HG02840 (cell line): ENCODE measurements at regions not wholly inside any gene's neighbourhood (a gene's known extent, or its start where the extent isn't known, plus 50 kb on each side); places are given as distances from the start of the nearest gene placed in this dataset.

Source experiments
- ATAC-seq: cut with Tn5 transposase; IDR thresholded peaks from one replicate; pipeline ENCODE4 v1.9.1; 2021; ENCODE audit warnings: mild to moderate bottlenecking, moderate library complexity, moderate number of reproducible peaks; ENCODE audit not compliant: unreplicated experiment, low FRiP score

DNA sequence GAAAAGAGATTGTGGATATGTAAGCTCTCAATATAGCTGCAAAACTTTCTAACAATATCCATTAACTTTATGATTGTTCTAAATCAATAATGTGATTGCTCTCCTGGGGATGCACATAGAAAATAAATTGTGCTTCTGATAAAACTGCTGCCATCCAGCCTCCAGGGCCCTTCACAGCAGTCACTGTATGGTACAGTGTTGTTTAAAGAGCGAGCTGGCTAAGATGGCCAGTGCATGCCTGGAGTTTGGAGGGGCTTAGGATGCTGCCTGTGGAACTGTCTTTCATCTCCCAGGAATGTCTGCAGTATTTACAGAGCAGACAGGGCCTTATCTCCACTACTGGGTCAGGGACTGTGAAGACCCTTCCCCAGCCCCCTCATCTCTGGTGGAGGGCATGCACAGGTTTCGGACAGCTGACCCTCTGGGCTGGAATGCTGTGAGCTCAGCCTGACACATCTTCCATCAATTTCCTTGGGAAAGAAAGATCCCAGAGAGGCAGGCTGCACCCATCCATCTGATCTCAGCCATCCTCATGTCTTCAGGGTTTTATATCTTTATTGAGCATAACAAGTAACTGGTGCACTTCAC, 137.0 kb downstream of the PLPP3 start:
- ATAC-seq, result no peak

DNA sequence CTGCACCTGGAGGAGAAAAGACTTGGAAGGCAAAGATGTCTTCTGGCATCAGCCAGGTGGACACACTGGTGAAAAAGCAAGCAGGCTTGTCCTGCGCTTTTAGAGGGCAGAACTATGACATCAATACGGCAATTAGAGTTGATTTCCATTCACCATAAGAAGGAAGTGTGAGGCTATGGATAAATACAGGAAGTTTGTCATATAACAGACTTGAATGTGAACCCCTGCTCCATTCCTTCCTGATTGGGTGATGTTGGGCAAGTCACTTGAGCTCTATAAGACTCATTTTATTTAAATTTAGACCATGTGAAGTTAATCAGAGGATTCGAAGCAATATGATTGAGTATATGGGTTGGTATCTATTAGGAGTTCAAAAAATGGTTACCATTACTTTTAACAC, 137.8 kb downstream of the PLPP3 start:
- ATAC-seq, result no peak

DNA sequence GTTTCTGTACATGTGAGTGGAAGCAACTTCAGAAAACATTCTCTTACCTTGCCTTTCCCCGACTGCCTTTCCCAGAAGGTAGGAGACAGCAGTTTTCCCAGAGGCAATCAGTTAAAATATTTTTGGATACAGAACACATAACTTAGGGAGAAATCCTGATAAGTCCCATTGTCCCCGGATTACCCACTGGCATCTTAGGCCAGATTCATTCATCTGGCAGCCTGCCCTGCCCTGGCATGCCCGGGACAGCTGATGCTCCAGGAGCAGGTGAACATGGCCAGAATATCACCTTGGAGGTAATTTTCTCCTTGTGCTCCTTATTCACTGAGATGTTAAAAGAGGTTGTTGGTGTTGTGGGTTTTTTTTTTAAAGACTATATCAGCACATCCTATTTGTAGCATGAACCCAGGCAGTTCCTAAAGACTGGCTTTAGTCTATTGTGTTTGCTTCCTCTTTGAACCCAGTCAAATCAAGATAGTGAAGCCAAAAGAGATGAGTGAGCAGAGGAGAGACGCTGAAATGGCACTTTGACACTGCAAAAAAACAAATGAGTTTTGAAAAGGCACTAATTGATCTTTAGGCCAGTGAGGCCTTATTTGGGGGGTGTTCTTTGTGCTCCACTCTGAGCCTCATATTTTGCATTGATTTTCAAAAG, 139.6 kb downstream of the PLPP3 start:
- no peak for ATAC-seq

DNA sequence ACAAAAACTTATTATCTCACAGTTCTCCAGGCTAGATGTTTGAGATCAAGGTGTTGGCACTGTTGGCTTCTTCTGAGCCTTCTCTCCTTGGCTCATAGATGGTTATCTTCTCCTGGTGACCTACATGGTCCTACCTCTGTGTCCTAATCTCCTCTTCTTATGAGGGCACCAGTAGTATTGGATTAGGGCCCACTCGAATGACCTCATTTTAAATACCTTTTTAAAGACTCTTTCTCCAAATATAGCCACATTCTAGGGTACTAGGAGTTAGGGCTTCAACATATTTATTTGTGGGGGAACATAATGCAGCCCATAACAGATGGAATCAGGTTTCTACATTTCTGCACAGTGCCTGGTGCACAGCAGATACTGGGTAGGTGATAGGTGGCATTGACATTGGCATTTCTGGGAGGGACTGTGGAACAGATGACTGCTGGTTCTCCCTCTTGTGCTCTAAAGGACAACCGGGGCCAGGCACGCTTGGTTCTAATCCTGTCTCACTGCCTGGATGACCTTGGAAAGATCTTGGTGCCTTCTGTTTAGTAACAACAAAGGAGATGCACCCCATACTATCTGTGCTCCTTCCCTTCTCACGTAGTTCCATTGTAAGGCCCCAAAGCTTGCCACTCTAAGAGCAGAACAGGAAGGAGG, 140.3 kb downstream of the PLPP3 start:
- no peak for ATAC-seq

DNA sequence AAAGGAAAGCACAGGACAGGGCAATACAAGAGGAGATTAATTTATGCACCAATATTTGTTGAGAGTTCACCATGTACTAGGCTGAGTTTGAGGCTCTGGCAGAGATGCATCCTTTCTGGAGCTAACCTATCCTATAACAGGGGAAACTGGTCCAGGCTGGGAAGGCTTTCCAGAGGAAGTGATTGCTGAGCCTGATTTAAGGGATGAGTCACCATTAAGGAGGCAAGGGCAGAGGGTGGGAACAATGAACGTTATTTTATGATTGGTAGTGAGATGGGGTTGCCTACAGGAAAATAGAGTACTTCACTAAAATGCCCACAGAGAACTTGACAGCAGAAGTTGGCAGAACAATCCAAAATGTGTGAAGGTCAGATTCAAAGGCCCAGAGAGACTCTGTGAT, 141.4 kb downstream of the PLPP3 start:
- ATAC-seq, result no peak

DNA sequence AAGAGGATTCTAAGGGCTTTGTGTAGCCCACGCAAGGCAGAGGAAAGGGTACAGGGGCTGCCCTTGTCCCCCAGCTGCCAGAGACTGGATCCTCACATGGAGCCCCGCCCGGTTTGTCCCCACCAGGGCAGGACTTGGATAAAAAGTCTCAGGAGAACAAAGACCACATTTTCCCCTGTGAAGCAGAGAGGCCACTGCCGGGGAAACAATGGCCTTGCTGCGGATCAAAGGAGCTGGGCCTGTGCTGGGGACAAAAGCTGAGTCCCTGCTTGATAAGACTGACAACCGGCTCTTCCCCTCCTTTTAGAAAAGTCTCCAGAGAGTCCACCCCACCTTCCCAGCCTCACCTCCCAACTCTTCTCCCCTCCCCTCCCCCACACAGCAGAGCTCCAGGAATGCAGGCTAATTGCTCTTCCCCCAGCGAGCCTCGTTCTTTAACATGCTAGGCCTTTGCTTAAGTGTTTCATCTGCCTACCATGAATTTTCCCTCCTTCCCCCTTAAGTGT, 142.4 kb downstream of the PLPP3 start:
- no peak for ATAC-seq

DNA sequence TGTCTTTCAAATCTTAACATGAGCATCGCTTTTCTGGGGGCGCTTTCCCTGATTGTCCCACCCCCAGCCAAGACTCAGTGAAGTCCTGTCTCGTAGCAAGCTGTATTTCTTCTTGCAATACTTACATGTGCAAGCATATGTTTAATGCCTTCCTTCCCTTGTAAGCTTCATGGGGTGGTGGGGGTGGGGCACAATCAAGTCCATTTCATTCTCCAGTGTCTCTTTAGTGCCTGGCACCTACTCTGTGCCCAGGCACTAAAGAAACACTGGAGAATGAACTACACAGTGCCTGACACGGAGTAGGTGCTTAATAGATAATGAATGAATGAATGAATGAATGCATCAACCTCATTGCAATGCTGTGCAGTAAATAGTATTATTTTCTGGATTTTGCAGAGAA, 143.1 kb downstream of the PLPP3 start:
- ATAC-seq, result no peak

DNA sequence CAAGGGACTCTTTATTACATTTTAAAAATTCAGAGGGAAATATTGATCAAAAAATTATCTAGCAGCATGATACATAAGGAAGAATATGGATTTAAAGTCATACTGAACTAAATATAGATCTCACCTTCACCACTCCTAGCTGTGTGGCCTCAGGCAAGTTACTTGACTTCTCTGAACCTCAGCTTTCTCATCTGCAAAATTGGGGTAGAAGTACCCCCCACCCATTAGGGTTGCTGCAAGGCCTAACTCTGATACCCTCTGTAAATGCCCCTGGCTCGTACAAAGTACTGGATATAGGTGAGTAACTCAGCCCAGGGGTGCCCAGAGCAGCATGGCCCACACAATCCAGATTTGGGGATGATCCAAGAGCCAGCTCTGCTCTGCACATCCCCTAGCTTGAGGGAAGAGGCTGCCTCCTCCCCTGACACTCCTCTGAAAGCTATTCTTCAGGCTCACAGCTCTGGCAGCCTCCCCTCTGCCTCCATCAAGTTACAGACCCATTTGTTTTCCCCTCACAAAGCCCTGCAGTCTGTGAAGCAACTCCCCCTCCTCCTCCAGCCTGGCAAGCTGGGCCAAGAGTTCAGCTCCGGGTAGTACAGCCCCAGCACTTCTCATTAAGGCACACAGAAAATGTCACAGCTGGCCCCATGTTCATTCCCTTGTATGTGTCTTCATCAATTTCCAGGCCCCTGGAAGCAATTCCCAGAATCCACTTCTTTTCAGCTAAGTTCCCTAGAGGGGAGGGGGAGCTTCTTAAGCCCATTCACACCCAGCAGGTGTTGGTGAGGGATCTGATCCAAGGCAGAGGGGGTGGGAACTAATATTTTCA, 143.7 kb downstream of the PLPP3 start:
- ATAC-seq, result no peak

DNA sequence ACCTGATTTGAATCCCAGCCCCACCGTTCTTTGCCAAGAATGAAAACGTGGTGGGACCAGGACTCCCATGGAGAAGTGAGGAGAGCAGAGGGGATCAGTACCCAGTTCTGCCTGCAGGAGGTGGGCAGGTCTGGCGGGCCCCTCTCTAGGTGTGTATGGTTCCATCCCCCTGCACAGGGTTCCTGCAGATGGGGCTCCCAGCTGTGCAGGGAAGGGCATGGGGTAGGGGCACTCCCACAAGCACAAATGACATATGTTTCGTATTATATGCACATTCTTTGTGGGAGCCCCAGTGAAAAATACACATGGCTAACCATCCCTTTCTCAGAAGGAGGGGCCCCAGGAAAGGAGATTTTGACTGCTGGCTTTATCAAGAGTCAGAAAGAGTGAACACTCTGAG, 144.6 kb downstream of the PLPP3 start:
- ATAC-seq, result no peak

DNA sequence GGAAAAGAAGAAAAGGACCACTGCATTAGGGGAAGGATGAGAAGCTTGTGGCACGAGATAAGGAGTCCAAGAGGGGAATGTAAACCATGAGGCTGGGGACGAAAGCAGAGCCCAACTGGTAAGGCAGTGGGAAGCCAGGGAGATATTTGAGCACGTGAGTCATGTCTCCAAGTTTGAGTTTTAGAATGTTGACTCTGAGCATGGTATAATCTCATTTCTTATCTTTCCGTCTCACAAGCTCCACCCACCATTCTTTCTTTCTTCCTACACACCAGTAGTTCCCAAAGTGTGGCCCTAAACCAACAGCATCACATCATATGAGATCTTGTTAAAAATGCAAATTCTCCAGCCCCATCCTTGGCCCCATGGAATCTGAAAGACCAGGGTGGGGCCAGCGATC, 145.3 kb downstream of the PLPP3 start:
- ATAC-seq, result no peak

DNA sequence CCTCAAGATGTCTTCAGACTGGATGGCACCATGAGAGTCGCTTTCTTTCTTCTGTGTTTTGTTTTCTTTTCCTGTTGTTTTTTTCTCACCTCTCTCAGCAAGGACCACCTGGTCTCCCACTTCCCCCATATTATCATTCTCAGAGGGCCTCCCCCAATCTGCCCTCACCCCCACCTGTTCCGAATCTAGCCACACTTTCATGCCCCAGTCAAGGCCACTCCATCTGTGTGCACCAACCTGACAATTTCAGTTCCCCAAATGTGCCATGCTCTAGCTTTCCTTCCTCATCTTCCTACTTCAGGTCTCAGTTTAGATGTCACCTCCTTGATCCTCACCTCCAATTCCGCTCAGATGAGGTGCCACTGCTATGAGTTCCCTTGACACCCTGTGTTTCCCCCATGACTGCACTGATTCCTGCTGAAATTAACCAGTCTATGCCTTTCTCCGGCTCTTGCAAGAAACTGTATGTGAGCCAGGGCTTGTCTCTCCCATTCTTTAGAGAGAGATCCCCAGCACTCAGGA, 146.2 kb downstream of the PLPP3 start:
- ATAC-seq, result no peak

DNA sequence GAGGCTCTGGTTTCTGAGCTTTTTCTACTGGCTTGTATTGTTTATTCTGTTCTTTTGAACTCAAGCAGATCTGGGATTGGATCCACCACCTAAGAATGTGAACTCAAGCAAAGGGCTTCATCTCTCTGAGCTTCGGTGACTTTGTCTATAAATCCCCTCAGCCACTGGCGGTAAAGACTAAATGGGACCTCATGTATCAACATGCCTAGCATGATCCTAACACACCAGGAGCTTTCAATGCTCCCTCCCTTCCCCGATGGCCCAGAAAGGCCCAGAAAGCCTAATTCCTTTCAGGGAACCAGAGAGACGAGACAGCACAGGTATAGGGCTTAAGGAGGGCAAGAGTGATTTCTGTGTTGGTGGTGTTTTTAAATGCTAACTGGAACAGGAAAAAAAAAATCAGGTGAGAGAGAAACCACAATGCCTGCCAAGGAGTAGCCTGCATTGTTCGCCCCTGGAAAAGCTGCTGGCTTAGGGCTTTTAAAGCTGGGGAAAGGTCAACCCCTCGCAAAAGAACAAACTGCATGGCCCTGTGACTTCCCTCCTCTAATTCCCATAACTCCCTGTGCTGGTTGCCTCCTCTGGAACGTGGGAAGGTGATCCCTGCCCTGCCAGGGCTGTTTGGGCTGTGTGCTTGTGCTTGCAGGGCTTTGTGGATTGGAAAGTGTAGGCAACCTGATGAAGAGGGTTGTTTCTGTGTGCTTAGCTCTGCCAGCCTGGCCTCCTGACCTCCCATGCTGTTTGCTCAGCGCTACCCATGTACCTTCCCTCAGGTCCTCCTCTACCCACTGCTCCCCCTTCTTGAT, 147.0 kb downstream of the PLPP3 start:
- no peak for ATAC-seq

DNA sequence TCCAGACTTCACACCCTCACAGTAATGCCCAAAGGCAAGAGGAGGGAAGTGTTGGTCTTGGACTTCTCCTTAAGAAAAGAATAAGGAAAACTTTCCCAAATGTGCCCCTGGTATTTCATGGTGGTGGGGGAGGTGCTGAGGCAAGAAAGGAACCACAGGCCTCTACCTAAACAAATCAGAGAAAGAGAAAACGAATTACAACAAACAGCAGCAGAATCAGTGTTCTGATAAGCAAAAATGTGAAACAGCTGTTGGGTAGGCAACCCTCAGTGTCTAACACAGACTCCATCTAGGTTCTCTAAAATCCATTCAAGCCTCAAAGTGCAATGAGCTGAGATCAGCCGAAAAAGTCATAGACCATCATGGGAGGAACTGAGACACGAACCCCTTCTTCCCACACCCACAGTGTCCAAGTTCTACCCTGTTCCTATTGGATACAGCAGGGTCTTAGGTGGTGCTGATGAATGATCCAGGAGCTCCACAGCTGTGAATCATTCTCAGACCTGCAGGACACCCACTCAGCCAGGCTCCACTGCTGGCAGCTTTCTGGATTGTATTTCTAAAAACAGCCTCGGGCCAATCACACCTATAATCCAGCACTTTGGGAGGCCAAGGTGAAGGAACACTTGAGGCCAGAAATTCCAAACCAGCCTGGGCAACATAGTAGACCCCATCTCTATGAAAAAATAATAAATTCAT, 149.1 kb downstream of the PLPP3 start:
- ATAC-seq, result no peak

DNA sequence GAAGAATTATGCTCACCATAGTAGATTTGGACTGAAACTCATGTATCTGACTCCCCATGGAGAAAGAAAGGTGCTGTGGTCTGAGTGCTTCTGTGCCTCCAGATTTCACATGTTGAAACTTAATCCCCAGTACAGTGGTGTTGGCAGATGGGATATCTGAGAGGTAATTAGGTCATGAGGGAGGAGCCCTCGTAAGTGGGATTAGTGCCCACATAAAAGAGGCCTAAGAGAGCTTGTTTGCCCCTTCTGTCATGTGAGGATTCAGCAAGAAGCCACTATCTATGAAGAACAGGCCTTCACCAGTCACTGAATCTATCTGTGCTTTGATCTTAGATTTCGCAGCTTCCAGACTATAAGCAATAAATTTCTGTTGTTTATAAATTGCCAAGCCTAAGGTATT, 150.1 kb downstream of the PLPP3 start:
- no peak for ATAC-seq

DNA sequence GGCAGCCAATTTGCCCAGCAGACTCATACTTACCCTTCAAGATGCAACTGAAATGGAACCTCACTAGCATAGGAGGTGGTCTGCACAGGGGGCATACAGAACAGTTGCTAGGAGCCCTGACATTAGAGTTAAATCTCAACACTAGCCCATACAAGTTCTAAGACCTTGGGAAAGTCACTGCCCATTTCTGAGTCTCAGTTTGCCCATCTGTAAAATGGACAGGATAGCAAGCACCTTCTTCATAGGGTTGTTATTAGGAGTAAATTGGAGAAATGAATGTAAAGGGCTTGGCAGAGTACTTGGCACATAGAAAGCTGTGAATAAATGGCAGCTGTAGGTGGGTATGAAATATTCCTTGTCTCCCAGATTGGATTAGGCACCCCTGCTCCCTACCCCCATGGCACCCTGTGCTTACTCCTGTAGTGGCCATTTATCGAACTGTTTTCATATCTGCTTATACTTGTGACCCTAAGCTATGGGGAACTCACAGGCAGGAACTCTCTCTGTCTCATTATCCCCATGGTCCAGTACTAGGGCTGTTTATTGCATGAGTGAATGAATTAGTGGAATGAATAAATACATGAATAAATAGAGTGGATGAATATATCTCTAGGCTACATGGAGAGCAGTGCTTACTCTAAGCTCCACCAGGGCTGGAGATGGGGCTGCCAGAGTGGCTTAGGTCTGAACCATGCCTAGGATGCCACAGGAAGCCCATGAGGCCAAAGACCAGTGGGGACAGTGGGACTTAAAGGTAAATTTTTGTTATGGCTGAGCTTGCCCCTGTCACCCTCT, 152.6 kb downstream of the PLPP3 start:
- ATAC-seq, result no peak

DNA sequence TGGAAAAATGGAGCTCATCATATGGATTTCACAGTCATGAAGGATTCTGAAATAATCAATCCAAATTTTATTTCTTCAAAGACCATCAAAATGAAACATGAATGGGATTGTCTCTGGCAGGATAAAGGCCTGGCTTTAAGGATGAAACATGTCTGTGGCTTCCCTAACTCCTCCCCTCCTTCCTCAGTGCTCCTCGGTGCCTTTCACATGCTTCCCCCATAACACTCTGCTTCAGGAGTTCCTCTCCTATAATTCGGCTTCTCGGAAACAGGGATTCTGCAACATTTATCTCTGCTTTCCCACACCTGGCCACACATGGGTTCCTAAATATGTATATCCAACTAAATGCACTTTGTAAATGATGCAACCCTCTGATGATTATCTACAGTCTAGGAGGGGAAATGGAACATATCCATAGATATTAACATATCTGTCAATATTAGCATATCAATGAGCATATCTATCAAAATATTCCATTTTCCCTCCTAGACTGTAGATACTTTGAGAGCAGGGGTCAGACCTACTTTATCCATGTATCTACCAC, 153.8 kb downstream of the PLPP3 start:
- no peak for ATAC-seq

DNA sequence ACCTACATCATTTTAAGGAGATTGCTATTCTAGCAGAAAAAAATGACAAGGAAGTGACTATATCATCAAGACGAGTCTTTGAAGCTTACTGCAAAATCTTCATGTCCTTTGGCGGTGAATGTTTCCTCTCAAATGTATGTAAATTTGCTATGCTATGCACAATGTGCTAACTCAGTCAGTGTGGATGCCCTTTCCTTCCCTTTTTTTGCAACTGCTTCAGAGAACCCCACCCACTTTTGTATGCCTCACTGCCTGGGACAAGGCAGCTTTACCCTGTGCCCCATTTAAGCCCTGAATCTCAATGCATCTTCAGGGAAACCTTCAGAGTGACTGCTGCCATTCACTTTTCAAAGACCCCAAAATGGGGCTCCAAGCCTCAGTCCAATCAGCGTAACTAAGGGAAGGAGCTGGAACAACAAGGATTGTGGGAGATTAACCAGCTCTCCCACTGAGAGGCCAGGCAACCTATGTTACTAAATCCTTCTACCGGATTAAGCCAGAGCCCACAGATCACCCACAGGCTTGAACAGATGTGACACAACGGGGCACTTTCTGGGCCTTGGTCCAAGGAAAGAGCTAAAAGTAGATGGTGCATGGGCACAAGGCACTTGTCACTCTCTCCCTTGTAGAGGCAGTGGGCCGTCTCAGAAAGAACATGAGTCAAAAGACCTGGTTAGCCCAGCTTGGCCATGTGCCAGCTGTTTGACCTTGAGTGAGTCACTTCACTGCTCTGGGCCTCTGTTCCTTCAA, 154.4 kb downstream of the PLPP3 start:
- ATAC-seq, result no peak

DNA sequence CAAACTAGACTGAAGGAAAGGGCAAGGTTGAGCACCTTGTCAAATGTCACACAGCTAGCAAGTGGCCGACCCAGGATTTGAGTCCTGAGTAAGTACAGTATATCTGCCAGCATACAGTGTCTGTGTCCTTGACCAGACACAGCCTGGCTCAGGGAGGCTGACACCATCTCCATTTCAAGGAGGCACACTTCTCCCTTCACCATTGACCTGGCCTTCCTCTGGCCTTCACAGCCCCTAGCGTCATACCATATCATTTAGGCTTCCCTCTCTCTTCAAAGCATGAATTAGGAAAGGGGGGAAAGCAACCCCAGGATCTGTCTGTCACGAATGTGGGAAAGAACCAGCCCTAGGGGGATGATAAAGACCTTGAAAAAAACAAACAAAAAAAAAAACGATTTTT, 155.6 kb downstream of the PLPP3 start:
- ATAC-seq, result no peak
